Heart left ventricle (tissue), 13 donors: ENCODE measurements at regions not wholly inside any gene's neighbourhood (a gene's known extent, or its start where the extent isn't known, plus 50 kb on each side); places are given as distances from the start of the nearest gene placed in this dataset.

Source experiments
- CTCF ChIP-seq, 12 donors: fragments of 200-600 bp; sonication (generic) in 4 of 12; IDR thresholded peaks; one replicate each; pipeline versions ENCODE4 v1.5.0 to v1.8.0; 2018 to 2022; ENCODE audit warnings: antibody characterized with exemption in 12 of 12, mild to moderate bottlenecking in 5 of 12
- POLR2A ChIP-seq, 2 donors: fragments of 450-650 bp; IDR thresholded peaks; one replicate each; pipeline ENCODE4 v1.6.1; 2017; ENCODE audit warnings: antibody characterized with exemption in 2 of 2, mild to moderate bottlenecking in 2 of 2, moderate library complexity in 2 of 2
- donor health status: ischemic (EF 13 %, LVEDD 7.1; RV severe dilation, severe dysfunction).
- donor health status: DM: no; HTN: yes; CAD: no.
- donor health status: DM: no; HTN: no; CAD: no.
- donor health status: ischemic (EF 25% LVEDD 6.9; RV normal size, moderate dysfunction).
- donor health status: ischemic (EF 25% LVEDD 5.7; RV mildly dilated, moderate dysfunction).
- donor health status: ischemic (EF 35%, LVEDD 5.7; RV mildly dilated, moderate dysfunction).
- donor health status: nonischemic (EF 11% LVEDD 7.7; RV severe dilation, severe dysfunction).
- donor health status: DM: yes; HTN: yes; CAD: no.
- donor health status: PGD.
- donor health status: ischemic (EF 29% LVEDD 5.4; RV normal size, mild dysfunction).
- donor health status: nonischemic (EF 23%, LVEDD 6.1; RV moderate dilation, normal function).

GRCh38 chr6:4672772-4673171, 103.4 kb upstream of the CDYL start:
- TF ChIP-seq CTCF (IDR thresholded peaks at IDR 0.05): no peak
- TF ChIP-seq POLR2A (IDR thresholded peaks at IDR 0.05): no peak
